Lower lobe of right lung (tissue), 2 donors: ENCODE measurements at regions not wholly inside any gene's neighbourhood (a gene's known extent, or its start where the extent isn't known, plus 50 kb on each side); places are given as distances from the start of the nearest gene placed in this dataset.

ENCODE experiments used
- ATAC-seq, 2 donors: fragments of 200-7000 bp; cut with Tn5 transposase; one replicate each; pipeline ENCODE4 v1.9.1; 2020 to 2022; ENCODE audit warnings: mild to moderate bottlenecking in 2 of 2, moderate library complexity in 2 of 2
- DNase-seq: peaks from one replicate; pipeline ENCODE4 v3.0.0-alpha.2; 2020
- H3K27ac ChIP-seq: fragments of 200-600 bp; one replicate; pipeline ENCODE4 v1.8.0; 2022
- H3K27me3 ChIP-seq: fragments of 200-600 bp; one replicate; pipeline ENCODE4 v1.8.0; 2022; ENCODE audit warnings: low read depth
- H3K36me3 ChIP-seq: fragments of 200-600 bp; one replicate; pipeline ENCODE4 v1.8.0; 2022; ENCODE audit warnings: mild to moderate bottlenecking
- H3K4me1 ChIP-seq: fragments of 200-600 bp; one replicate; pipeline ENCODE4 v1.8.0; 2022
- H3K4me3 ChIP-seq: fragments of 200-600 bp; one replicate; pipeline ENCODE4 v1.8.0; 2022; ENCODE audit warnings: mild to moderate bottlenecking
- H3K9me3 ChIP-seq: fragments of 200-600 bp; one replicate; pipeline ENCODE4 v1.8.0; 2022
- intact Hi-C: fragments of 100-400 bp; cut with DNase I; formaldehyde crosslinking; loops from one replicate; pipeline ENCODE4 v1.11.0; 2022
- TF ChIP-seq, protein P1 (sequence below): fragments of 200-600 bp; IDR thresholded peaks from one replicate; pipeline ENCODE4 v1.8.0; 2022; ENCODE audit warnings: antibody characterized with exemption, mild to moderate bottlenecking
- donor health status: DM: no; HTN: yes; CAD: no; lungs with severe emphysema.

DNA sequence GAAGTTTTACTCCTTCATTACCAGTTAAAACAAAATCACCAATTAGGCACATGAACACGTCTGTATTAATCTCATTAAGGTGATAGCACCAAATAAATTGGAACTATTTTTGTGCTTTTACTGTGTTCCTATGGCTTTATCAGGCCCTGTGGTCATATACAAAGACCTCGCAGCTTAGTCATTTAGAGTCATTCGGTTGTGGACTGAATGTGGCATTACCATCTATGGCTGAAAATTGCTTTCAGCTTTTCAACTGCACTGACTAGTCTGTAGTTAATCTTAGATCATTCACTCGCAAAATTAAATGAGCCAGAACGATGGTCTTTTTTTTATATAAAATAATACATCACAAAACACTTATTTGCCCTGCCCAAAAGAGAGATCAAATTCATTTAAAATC is 601.7 kb downstream of the NR4A2 start:
- no peak for ATAC-seq
- H3K4me3 ChIP-seq = no peak overlapping the region
- TF ChIP-seq, protein P1, sequence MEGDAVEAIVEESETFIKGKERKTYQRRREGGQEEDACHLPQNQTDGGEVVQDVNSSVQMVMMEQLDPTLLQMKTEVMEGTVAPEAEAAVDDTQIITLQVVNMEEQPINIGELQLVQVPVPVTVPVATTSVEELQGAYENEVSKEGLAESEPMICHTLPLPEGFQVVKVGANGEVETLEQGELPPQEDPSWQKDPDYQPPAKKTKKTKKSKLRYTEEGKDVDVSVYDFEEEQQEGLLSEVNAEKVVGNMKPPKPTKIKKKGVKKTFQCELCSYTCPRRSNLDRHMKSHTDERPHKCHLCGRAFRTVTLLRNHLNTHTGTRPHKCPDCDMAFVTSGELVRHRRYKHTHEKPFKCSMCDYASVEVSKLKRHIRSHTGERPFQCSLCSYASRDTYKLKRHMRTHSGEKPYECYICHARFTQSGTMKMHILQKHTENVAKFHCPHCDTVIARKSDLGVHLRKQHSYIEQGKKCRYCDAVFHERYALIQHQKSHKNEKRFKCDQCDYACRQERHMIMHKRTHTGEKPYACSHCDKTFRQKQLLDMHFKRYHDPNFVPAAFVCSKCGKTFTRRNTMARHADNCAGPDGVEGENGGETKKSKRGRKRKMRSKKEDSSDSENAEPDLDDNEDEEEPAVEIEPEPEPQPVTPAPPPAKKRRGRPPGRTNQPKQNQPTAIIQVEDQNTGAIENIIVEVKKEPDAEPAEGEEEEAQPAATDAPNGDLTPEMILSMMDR = no peak
- intact Hi-C loops = no loop called here
- DNase-seq = no peak
- H3K9me3 ChIP-seq = no peaks in the 10 kb centered on the region
- no peaks in the 10 kb centered on the region for H3K4me1 ChIP-seq
- no peaks in the 10 kb centered on the region for H3K36me3 ChIP-seq
- no peaks in the 10 kb centered on the region for H3K27me3 ChIP-seq
- no peak overlapping the region for H3K27ac ChIP-seq

DNA sequence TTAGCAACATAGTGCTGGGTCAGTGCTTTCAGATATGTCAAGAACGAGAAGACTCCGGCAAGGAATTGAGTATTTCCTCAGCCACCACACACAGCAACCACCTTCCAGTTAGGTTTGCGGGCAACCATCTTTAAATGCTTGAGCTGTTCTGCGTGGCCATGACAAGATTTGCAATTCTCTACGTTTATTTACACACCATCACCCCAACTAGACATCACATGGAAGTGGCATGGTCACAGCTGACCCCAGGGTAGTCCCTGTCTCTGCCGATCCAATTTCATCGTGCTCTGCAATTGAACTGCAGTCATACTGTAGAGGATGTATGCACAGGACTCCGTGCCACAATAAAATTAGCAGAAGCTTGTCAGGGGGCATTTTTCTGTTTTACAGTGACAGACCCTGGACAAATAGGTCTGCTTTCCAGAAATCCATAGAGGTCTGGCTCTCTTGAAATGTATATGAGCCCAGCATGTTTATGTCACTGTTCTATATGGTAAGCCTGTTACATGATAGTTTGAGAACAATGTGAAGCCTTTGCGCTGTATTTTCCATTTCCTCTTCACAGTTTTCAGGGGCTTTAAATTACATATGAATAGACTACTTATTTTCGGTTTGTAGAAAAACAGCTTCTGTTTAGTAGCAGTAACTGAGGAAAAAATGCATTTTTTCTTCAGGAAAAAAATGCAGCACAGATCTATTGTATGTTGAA is 605.2 kb downstream of the NR4A2 start:
- no peaks in the 10 kb centered on the region for H3K9me3 ChIP-seq
- H3K36me3 ChIP-seq = no peaks in the 10 kb centered on the region
- TF ChIP-seq, protein P1 = no peak
- intact Hi-C loops = no loop called here
- H3K4me1 ChIP-seq = no peaks in the 10 kb centered on the region
- H3K4me3 ChIP-seq = no peak overlapping the region
- H3K27me3 ChIP-seq = no peaks in the 10 kb centered on the region
- DNase-seq (no peak), ATAC-seq (no peak)
- H3K27ac ChIP-seq = no peak overlapping the region

DNA sequence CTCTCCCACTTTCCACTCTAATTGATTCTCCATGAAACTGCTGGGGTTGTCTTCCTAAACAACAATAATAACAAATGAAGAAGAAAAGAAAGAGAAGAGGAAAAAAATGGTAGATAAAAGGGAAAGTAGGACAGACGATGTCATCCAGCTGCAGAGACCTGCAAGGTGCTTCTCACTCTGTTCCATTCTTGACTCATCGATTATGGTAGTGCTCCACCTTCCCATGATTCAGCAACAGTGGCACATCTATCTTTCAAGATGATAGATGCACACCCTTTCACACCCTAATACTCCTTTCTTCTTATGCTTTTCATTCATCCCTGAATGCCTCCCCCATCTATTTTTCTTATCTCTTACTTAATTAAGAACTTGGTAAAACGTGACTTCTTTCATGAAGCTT is 610.2 kb downstream of the NR4A2 start:
- DNase-seq (no peak), ATAC-seq (no peak)
- intact Hi-C loops = no loop called here
- Histone ChIP-seq H3K36me3 (no peaks in the 10 kb centered on the region), H3K27me3 (no peaks in the 10 kb centered on the region), H3K27ac (no peak overlapping the region), H3K4me1 (no peaks in the 10 kb centered on the region), H3K9me3 (no peaks in the 10 kb centered on the region), H3K4me3 (no peak overlapping the region)
- TF ChIP-seq, protein P1 = no peak

DNA sequence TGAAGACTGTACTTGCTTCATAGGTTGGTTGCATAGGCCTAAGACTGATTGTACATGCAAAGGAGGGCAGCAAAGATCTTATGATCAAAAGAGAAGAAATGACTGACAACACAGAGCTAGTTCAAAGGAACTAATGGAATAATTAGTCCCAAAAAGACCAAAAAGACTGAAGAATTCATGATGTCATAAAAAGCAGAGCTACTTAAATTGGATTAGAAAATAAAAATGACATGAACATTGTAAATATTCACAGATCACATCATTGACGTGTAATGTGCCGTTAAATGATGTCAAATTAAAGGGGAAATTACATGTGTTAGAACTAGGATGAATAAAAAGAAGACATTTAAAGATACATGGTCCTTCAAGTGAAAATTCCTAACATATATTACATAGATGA is 616.8 kb downstream of the NR4A2 start:
- Histone ChIP-seq H3K27me3 (no peaks in the 10 kb centered on the region), H3K9me3 (no peaks in the 10 kb centered on the region), H3K4me3 (no peak overlapping the region), H3K4me1 (no peaks in the 10 kb centered on the region), H3K36me3 (no peaks in the 10 kb centered on the region), H3K27ac (no peak overlapping the region)
- TF ChIP-seq, protein P1 = no peak
- intact Hi-C loops = no loop called here
- no peak for ATAC-seq
- no peak for DNase-seq

DNA sequence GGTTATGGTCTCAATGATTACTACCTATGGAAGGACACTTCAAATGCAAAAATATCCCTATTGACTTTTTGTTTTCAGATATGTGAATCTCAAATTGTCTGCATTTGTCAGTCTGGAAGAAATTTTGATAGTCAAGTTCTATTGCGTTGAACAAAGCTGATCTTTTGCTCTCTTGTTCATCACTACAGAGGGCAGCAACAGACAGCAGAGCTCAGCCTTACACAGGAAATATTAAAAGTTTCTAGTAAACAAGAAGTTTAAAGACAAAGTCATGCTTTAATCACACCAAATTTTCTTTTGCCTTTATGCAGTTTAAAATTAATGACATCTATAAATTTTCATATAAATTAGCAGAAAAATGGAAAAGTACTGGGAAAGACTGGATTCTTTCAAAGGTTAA is 617.5 kb downstream of the NR4A2 start:
- ATAC-seq = no peak

More for the DNA sequence above, 617.5 kb downstream of the NR4A2 start:
- H3K27ac ChIP-seq = no peak overlapping the region
- TF ChIP-seq, protein P1 = no peak
- intact Hi-C loops = no loop called here
- H3K4me3 ChIP-seq = no peak overlapping the region
- no peaks in the 10 kb centered on the region for H3K9me3 ChIP-seq
- H3K4me1 ChIP-seq = no peaks in the 10 kb centered on the region
- no peaks in the 10 kb centered on the region for H3K27me3 ChIP-seq
- no peak for DNase-seq
- H3K36me3 ChIP-seq = no peaks in the 10 kb centered on the region
